DOHH2 (cell line): ENCODE measurements at regions not wholly inside any gene's neighbourhood (a gene's known extent, or its start where the extent isn't known, plus 50 kb on each side); places are given as distances from the start of the nearest gene placed in this dataset.

Experiments used
- EZH2phosphoT487 ChIP-seq: fragments of 200-600 bp; sonication (generic); IDR thresholded peaks from 2 replicates; pipeline ENCODE4 v1.6.1; 2017; ENCODE audit warnings: borderline replicate concordance, mild to moderate bottlenecking, antibody characterized with exemption, low read length, moderate library complexity, mixed read lengths
- TF ChIP-seq, protein P1 (sequence below): fragments of 200-600 bp; sonication (generic); IDR thresholded peaks from one replicate; pipeline ENCODE4 v1.5.1; 2014; ENCODE audit warnings: antibody characterized with exemption, mild to moderate bottlenecking, low read depth, low read length; ENCODE audit not compliant: poor library complexity, severe bottlenecking

DNA sequence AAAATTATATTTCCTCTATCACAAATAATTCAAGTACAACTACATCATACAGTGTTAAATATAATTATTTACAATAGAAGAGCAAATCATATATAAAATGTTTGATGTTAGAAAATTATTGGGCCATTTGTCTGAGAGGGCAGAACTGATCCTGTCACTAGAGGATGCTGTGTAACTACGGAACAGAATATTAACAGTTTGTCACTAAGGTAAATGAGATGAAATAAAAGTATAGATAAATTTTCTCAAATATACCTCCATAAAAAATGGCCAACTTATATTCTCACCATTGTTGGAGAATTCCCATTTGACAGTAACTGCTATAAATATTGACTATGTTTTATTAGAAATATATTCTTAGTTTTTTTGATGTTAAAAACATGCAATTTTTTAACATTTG is 1067.4 kb upstream of the DDX18 start:
- TF ChIP-seq, protein P1, sequence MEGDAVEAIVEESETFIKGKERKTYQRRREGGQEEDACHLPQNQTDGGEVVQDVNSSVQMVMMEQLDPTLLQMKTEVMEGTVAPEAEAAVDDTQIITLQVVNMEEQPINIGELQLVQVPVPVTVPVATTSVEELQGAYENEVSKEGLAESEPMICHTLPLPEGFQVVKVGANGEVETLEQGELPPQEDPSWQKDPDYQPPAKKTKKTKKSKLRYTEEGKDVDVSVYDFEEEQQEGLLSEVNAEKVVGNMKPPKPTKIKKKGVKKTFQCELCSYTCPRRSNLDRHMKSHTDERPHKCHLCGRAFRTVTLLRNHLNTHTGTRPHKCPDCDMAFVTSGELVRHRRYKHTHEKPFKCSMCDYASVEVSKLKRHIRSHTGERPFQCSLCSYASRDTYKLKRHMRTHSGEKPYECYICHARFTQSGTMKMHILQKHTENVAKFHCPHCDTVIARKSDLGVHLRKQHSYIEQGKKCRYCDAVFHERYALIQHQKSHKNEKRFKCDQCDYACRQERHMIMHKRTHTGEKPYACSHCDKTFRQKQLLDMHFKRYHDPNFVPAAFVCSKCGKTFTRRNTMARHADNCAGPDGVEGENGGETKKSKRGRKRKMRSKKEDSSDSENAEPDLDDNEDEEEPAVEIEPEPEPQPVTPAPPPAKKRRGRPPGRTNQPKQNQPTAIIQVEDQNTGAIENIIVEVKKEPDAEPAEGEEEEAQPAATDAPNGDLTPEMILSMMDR: no peak
- TF ChIP-seq EZH2phosphoT487: no peak
